GM12891 (cell line): ENCODE measurements at regions not wholly inside any gene's neighbourhood (a gene's known extent, or its start where the extent isn't known, plus 50 kb on each side); places are given as distances from the start of the nearest gene placed in this dataset.

Source experiments
- POLR2A ChIP-seq: IDR thresholded peaks from 2 replicates; pipeline ENCODE4 v1.6.1; 2011; ENCODE audit warnings: low read depth, low read length, control low read depth
- POU2F2 ChIP-seq: IDR thresholded peaks from 2 replicates; pipeline ENCODE4 v1.6.1; 2011; ENCODE audit warnings: low read depth, mild to moderate bottlenecking, control low read depth, low read length, moderate library complexity
- SPI1 ChIP-seq: IDR thresholded peaks from 2 replicates; pipeline ENCODE4 v1.6.1; 2011; ENCODE audit warnings: low read depth, low read length, control low read depth

DNA sequence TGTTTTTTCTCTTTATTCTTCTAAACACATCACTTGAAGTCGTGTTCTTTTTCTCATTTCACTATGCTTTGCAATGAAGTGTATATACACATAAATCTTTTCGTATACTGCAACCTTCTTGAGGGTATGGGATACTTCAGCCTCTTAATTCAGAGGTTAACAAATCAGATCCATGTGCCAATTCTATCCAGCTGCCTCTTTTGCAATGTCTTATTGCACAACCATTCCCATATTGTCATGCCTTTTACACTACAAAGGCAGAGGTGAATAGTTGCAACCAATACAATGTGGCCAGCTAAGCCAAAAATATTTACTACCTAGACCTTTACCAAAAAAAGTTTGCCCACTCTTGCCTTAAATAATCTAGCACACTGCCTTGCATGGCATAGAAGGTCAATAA lies 224.5 kb upstream of the FOXG1 start:
- no peak for TF ChIP-seq POLR2A
- no peak for TF ChIP-seq POU2F2
- no peak for TF ChIP-seq SPI1
